ENCODE measurements at regions not wholly inside any gene's neighbourhood (a gene's known extent, or its start where the extent isn't known, plus 50 kb on each side); places are given as distances from the start of the nearest gene placed in this dataset.

- TF ChIP-seq CTCF (conservative IDR thresholded peaks at IDR 0.05) (no peak), EZH2 (IDR thresholded peaks at IDR 0.05; ENCODE audit: low read depth) (no peak)
Measured at GRCh38 chr2:39854771-39855170, 75.7 kb upstream of the THUMPD2 start.
